Heart left ventricle (tissue), 16 donors: ENCODE measurements at regions not wholly inside any gene's neighbourhood (a gene's known extent, or its start where the extent isn't known, plus 50 kb on each side); places are given as distances from the start of the nearest gene placed in this dataset.
A peak's percentile ranks its signal among the peaks of the same experiment; 100 is the strongest.

Experiments
- ATAC-seq, 4 donors: fragments of 200-7000 bp; cut with Tn5 transposase; one replicate each; pipeline ENCODE4 v1.9.1; 2020 to 2022; ENCODE audit warnings: moderate library complexity in 4 of 4, mild to moderate bottlenecking in 3 of 4, moderate number of reproducible peaks in 1 of 4
- DNase-seq, 5 donors: peaks; one replicate each; pipeline ENCODE4 v3.0.0-alpha.2; 2020
- H3K27ac ChIP-seq, 12 donors: fragments of 200-600 bp; sonication (generic) in 4 of 12; one replicate each; pipeline versions ENCODE4 v1.5.0 to v1.8.0; 2016 to 2022; ENCODE audit warnings: mild to moderate bottlenecking in 2 of 12
- H3K27me3 ChIP-seq, 9 donors: fragments of 200-600 bp; sonication (generic) in 2 of 9; one replicate each; pipeline versions ENCODE4 v1.5.1 to v1.8.0; 2016 to 2022; ENCODE audit warnings: mild to moderate bottlenecking in 3 of 9
- H3K36me3 ChIP-seq, 9 donors: fragments of 200-600 bp; sonication (generic) in 2 of 9; one replicate each; pipeline versions ENCODE4 v1.5.0 to v1.8.0; 2018 to 2022; ENCODE audit warnings: mild to moderate bottlenecking in 2 of 9
- H3K4me1 ChIP-seq, 12 donors: fragments of 200-600 bp; sonication (generic) in 4 of 12; one replicate each; pipeline versions ENCODE4 v1.5.0 to v1.8.0; 2016 to 2022; ENCODE audit warnings: mild to moderate bottlenecking in 3 of 12
- H3K4me3 ChIP-seq, 12 donors: fragments of 200-600 bp; sonication (generic) in 4 of 12; one replicate each; pipeline versions ENCODE4 v1.5.0 to v1.8.0; 2017 to 2022; ENCODE audit warnings: mild to moderate bottlenecking in 9 of 12, moderate library complexity in 4 of 12
- H3K9me3 ChIP-seq, 12 donors: fragments of 200-600 bp; sonication (generic) in 4 of 12; one replicate each; pipeline versions ENCODE4 v1.5.0 to v1.8.0; 2016 to 2022; ENCODE audit warnings: mild to moderate bottlenecking in 1 of 12
- CTCF ChIP-seq, 12 donors: fragments of 200-600 bp; sonication (generic) in 4 of 12; IDR thresholded peaks; one replicate each; pipeline versions ENCODE4 v1.5.0 to v1.8.0; 2018 to 2022; ENCODE audit warnings: antibody characterized with exemption in 12 of 12, mild to moderate bottlenecking in 5 of 12
- POLR2A ChIP-seq, 2 donors: fragments of 450-650 bp; IDR thresholded peaks; one replicate each; pipeline ENCODE4 v1.6.1; 2017; ENCODE audit warnings: antibody characterized with exemption in 2 of 2, mild to moderate bottlenecking in 2 of 2, moderate library complexity in 2 of 2
- WGBS, 4 donors: extraction: QIAGEN DNeasy Blood & Tissue Kit in 2 of 4; methylation state at CpG; one replicate each; pipeline versions ENCODE4 v1.1.5 to v1.1.7; 2013 to 2018; 5-methylcytosine and 5-hydroxymethylcytosine counted together
- intact Hi-C, 10 donors: fragments of 100-400 bp; cut with DNase I; formaldehyde crosslinking; loops; one replicate each; pipeline versions ENCODE4 v1.11.1 to v1.14.2; 2022
- donor health status: ischemic (EF 13 %, LVEDD 7.1; RV severe dilation, severe dysfunction).
- donor health status: healthy with polysubstance abuse.
- donor health status: DM: no; HTN: yes; CAD: no.
- donor health status: DM: no; HTN: no; CAD: no.
- donor health status: ischemic (EF 25% LVEDD 6.9; RV normal size, moderate dysfunction).
- donor health status: ischemic (EF 25% LVEDD 5.7; RV mildly dilated, moderate dysfunction).
- donor health status: healthy.
- donor health status: DM: yes; HTN: yes; CAD: no.
- donor health status: ischemic (EF 35%, LVEDD 5.7; RV mildly dilated, moderate dysfunction).
- donor health status: nonischemic (EF 11% LVEDD 7.7; RV severe dilation, severe dysfunction).
- donor health status: DM: yes; HTN: yes; CAD: no.
- donor health status: PGD.
- donor health status: ischemic (EF 29% LVEDD 5.4; RV normal size, mild dysfunction).
- donor health status: nonischemic (EF 23%, LVEDD 6.1; RV moderate dilation, normal function).

DNA sequence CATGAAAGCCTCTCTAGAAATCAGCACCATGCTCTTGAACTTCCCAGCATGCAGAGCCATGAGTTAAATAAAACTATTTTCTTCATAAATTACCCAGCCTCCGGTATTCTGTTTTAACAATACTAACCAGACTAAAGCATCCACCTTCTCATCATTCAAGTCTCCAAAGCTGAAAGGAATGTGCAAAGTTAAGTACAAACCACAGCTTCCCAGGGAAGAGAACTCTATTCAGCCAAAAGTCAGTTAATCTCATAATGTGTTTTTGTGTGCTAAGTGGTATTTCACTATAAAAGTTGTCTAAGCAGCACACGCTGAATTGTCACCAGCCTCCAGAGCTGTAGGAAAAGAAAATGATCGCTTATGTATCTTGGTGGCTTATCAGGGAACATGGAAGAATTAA, 135.5 kb upstream of the KCNH8 start:
- Histone ChIP-seq H3K9me3 (no peaks in the 10 kb centered on the region), H3K4me1 (no peaks in the 10 kb centered on the region), H3K4me3 (no peak overlapping the region), H3K36me3 (no peaks in the 10 kb centered on the region), H3K27me3 (no peaks in the 10 kb centered on the region), H3K27ac (no peak overlapping the region)
- WGBS, 4 donors, result 84 to 90% (median 85%) methylated on average over 3 of the region's 3 CpGs
- ATAC-seq (no peak), DNase-seq (no peak)
- TF ChIP-seq CTCF (IDR thresholded peaks at IDR 0.05), result no peak
- no peak for TF ChIP-seq POLR2A (IDR thresholded peaks at IDR 0.05)
- intact Hi-C loops, result no loop called here

- Histone ChIP-seq H3K27me3 (no peaks in the 10 kb centered on the region), H3K4me1 (peaks cover 0 to 17% (median 0%) of the 10 kb centered on the region in 12 donors), H3K4me3 (no peak overlapping the region), H3K9me3 (peaks cover 0 to 3% (median 0%) of the 10 kb centered on the region in 12 donors), H3K36me3 (no peaks in the 10 kb centered on the region), H3K27ac (no peak overlapping the region)
- 35 to 55% (median 47%) methylated on average over 1 of the region's 1 CpG for WGBS, 4 donors
- intact Hi-C loops, result no loop called here
- TF ChIP-seq POLR2A (IDR thresholded peaks at IDR 0.05) (no peak), CTCF (IDR thresholded peaks at IDR 0.05) (no peak)
- no peak for DNase-seq
- no peak for ATAC-seq
Measured at GRCh38 chr3:19002606-19003005, 145.7 kb upstream of the KCNH8 start.

DNA sequence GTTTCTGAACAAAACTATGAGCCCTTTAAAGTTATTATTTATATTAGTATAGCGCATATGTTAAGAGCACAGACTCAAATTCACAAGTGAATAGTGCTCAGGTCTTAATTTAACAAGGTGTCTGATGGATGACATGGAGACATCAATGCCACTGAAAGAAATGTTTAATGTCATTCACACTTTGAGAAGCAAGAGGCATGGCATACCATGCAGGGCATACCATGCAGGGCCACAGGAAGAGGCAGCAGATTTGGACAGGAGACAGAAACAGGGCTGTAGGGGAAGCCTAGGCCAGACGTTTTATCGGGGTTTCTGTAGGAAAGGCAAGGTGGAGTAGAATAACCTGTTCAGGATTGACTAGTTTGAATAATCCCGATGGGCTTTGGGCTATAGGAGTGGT, 150.2 kb upstream of the KCNH8 start:
- intact Hi-C loops, result no loop called here
- H3K27ac ChIP-seq, result no peak overlapping the region
- H3K36me3 ChIP-seq, result no peaks in the 10 kb centered on the region
- peaks cover 0 to 10% (median 0%) of the 10 kb centered on the region in 12 donors for H3K4me1 ChIP-seq
- ATAC-seq (peak; percentile 86 to 98 (median 97)), DNase-seq (peak in 3 of 5 donors; percentile 16 to 46 (median 25))
- peaks cover 0 to 2% (median 0%) of the 10 kb centered on the region in 12 donors for H3K9me3 ChIP-seq
- H3K27me3 ChIP-seq, result no peaks in the 10 kb centered on the region
- TF ChIP-seq POLR2A (IDR thresholded peaks at IDR 0.05) (no peak), CTCF (IDR thresholded peaks at IDR 0.05) (no peak)
- no peak overlapping the region for H3K4me3 ChIP-seq
- WGBS, 4 donors, result 42 to 53% (median 47%) methylated on average over 4 of the region's 4 CpGs

DNA sequence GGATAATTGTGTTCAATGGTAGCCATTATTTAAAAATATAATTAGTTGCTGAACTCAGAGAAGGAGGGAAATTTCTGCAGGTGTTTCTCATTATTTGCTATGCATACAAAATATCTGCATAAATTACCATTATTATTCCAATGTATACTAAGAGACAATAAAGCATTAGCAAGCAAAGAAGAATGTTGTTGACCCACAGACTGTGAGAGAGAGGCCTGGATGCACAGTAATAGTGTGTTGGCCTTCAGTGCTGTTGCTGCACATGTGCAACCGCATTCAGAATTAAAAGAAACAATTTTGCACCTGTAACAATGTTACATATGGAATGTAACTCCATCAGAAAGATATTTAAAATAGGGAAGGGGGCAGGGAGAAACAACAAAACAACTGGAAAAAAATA, 155.6 kb upstream of the KCNH8 start:
- no peak for ATAC-seq

More for the DNA sequence above, 155.6 kb upstream of the KCNH8 start:
- H3K36me3 ChIP-seq, result no peaks in the 10 kb centered on the region
- H3K27ac ChIP-seq, result no peak overlapping the region
- DNase-seq, result no peak
- no peak overlapping the region for H3K4me3 ChIP-seq
- TF ChIP-seq CTCF (IDR thresholded peaks at IDR 0.05) (no peak), POLR2A (IDR thresholded peaks at IDR 0.05) (no peak)
- peaks cover 0 to 2% (median 0%) of the 10 kb centered on the region in 12 donors for H3K9me3 ChIP-seq
- intact Hi-C loops, result no loop called here
- H3K4me1 ChIP-seq, result peaks cover 0 to 3% (median 0%) of the 10 kb centered on the region in 12 donors
- H3K27me3 ChIP-seq, result no peaks in the 10 kb centered on the region
- WGBS, 4 donors, result 83 to 92% (median 85%) methylated on average over 1 of the region's 1 CpG
